ENCODE measurements at regions not wholly inside any gene's neighbourhood (a gene's known extent, or its start where the extent isn't known, plus 50 kb on each side); places are given as distances from the start of the nearest gene placed in this dataset.

DNA sequence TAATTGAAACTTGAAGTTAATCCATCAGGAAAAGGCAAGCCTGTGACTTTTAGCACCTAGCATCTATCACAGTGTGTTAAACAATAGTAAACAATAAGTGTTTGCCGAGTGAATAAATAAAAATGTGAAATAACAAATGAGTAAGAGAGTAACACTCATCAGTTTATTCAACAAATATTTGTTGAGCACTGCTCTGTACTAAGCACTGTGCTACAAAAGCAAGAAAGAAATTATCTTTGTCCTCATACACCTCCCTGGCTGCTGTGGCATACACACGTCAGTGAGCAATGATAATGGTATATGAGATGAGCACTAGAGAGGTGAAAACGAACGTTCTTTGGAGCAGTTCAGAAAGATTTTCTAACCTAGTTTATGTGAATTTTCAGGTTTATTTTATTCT, 295.0 kb upstream of the LRRC7 start:
- TF ChIP-seq, protein P1, sequence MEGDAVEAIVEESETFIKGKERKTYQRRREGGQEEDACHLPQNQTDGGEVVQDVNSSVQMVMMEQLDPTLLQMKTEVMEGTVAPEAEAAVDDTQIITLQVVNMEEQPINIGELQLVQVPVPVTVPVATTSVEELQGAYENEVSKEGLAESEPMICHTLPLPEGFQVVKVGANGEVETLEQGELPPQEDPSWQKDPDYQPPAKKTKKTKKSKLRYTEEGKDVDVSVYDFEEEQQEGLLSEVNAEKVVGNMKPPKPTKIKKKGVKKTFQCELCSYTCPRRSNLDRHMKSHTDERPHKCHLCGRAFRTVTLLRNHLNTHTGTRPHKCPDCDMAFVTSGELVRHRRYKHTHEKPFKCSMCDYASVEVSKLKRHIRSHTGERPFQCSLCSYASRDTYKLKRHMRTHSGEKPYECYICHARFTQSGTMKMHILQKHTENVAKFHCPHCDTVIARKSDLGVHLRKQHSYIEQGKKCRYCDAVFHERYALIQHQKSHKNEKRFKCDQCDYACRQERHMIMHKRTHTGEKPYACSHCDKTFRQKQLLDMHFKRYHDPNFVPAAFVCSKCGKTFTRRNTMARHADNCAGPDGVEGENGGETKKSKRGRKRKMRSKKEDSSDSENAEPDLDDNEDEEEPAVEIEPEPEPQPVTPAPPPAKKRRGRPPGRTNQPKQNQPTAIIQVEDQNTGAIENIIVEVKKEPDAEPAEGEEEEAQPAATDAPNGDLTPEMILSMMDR (IDR thresholded peaks at IDR 0.05), result no peak
- TF ChIP-seq POLR2A (IDR thresholded peaks at IDR 0.05), result no peak
